GM12878 (cell line): ENCODE measurements at regions not wholly inside any gene's neighbourhood (a gene's known extent, or its start where the extent isn't known, plus 50 kb on each side); places are given as distances from the start of the nearest gene placed in this dataset.

Experiments used
- ATAC-seq: fragments of 200-7000 bp; cut with Tn5 transposase; 3 replicates; pipeline ENCODE4 v1.9.1; 2020; ENCODE audit warnings: mild to moderate bottlenecking, moderate library complexity
- BruUV-seq: library from RNA; stranded (reverse); fragments of 400-500 nt; replicated peaks from 2 replicates; lab custom pipeline; 2021; lab: Mats Ljungman, UMichigan
- CTCF ChIA-PET: fragments of 300-600 bp; sonication (Branson Sonifier 250); formaldehyde crosslinking; extraction: SDS; loops from one replicate; lab custom pipeline; 2021; ENCODE audit warnings: inconsistent platforms; lab: Yijun Ruan, JAX
- POLR2A ChIA-PET: fragments of 350-600 bp; formaldehyde crosslinking; extraction: SDS; loops from one replicate; lab custom pipeline; 2021; ENCODE audit warnings: inconsistent platforms; lab: Charles Lee
- RAD21 ChIA-PET: fragments of 300-600 bp; sonication (Branson Sonifier 250); formaldehyde crosslinking; loops from one replicate; lab custom pipeline; 2023; ENCODE audit warnings: antibody characterized with exemption; ENCODE audit not compliant: unreplicated experiment; lab: Charles Lee
- SMC1A ChIA-PET: fragments of 300-600 bp; sonication (Branson Sonifier 250); formaldehyde crosslinking; loops from one replicate; lab custom pipeline; 2023; ENCODE audit not compliant: unreplicated experiment, uncharacterized antibody; lab: Charles Lee
- DNase-seq: peaks from one replicate; pipeline ENCODE4 v3.0.0-alpha.2; 2011; ENCODE audit warnings: low read depth, low spot score
- FAIRE-seq: peaks from 3 replicates; lab custom pipeline; 2011; peaks lifted over from hg19 to GRCh38; lab: Jason Lieb, UNC
- H2AFZ ChIP-seq: 2 replicates; pipeline ENCODE4 v1.6.0; 2011; ENCODE audit warnings: low read depth, low read length, control low read depth; ENCODE audit not compliant: control insufficient read depth
- H3K27ac ChIP-seq: 2 replicates; pipeline ENCODE4 v1.5.1; 2011; ENCODE audit warnings: control low read depth; ENCODE audit not compliant: control insufficient read depth, insufficient read depth
- H3K27me3 ChIP-seq, 2 experiments: replicated peaks in 1 of 2; 2 replicates each; pipeline versions ENCODE4 v1.6.0 to v1.6.1; 2011; ENCODE audit warnings: low read length in 1 of 2; ENCODE audit not compliant: control insufficient read depth in 2 of 2, insufficient read depth in 2 of 2
- H3K36me3 ChIP-seq, 2 experiments: 2 replicates each; pipeline ENCODE4 v1.5.1; 2011; ENCODE audit warnings: low read length in 1 of 2; ENCODE audit not compliant: control insufficient read depth in 2 of 2, insufficient read depth in 2 of 2
- H3K4me1 ChIP-seq: 2 replicates; pipeline ENCODE4 v1.6.1; 2011; ENCODE audit warnings: mild to moderate bottlenecking, low read length, moderate library complexity, mixed read lengths; ENCODE audit not compliant: control insufficient read depth, insufficient read depth
- H3K4me2 ChIP-seq: 2 replicates; pipeline ENCODE4 v1.6.0; 2011; ENCODE audit warnings: control low read depth; ENCODE audit not compliant: control insufficient read depth, insufficient read depth
- H3K4me3 ChIP-seq: fragments of 200-600 bp; sonication (generic); 2 replicates; pipeline ENCODE4 v1.5.1; 2016
- H3K79me2 ChIP-seq: 2 replicates; pipeline ENCODE4 v1.6.0; 2011; ENCODE audit warnings: low read length; ENCODE audit not compliant: control insufficient read depth, insufficient read depth
- H3K9ac ChIP-seq: 2 replicates; pipeline ENCODE4 v1.8.0; 2011; ENCODE audit warnings: low read length, control low read depth, mixed read lengths; ENCODE audit not compliant: control insufficient read depth, insufficient read depth
- H3K9me3 ChIP-seq: replicated peaks from 3 replicates; pipeline ENCODE4 v1.5.1; 2011; ENCODE audit warnings: mild to moderate bottlenecking, low read length; ENCODE audit not compliant: control insufficient read depth, insufficient read depth
- H4K20me1 ChIP-seq: 2 replicates; pipeline ENCODE4 v1.6.0; 2011; ENCODE audit not compliant: control insufficient read depth, insufficient read depth
- CREM ChIP-seq: IDR thresholded peaks from 2 replicates; pipeline ENCODE4 v1.6.1; 2014; ENCODE audit warnings: antibody characterized with exemption, low read depth
- GATAD2B ChIP-seq: fragments of 450-650 bp; conservative IDR thresholded peaks from 2 replicates; pipeline ENCODE4 v1.6.1; 2017; ENCODE audit warnings: low read depth, mild to moderate bottlenecking, moderate library complexity
- HCFC1 ChIP-seq: fragments of 150-350 bp; IDR thresholded peaks from 2 replicates; pipeline ENCODE4 v1.6.1; 2014; ENCODE audit warnings: low read length
- MEF2A ChIP-seq: IDR thresholded peaks from 2 replicates; pipeline ENCODE4 v1.6.1; 2011; ENCODE audit warnings: low read depth, mild to moderate bottlenecking, low read length, moderate library complexity; ENCODE audit not compliant: insufficient read depth
- MEF2B ChIP-seq: fragments of 450-650 bp; IDR thresholded peaks from 2 replicates; pipeline ENCODE4 v1.6.1; 2018; ENCODE audit warnings: mild to moderate bottlenecking, moderate library complexity; ENCODE audit not compliant: partially characterized antibody, poor library complexity, severe bottlenecking
- MTA3 ChIP-seq: IDR thresholded peaks from 2 replicates; pipeline ENCODE4 v1.6.1; 2012; ENCODE audit warnings: low read length, inconsistent platforms, borderline replicate concordance
- MYB ChIP-seq: fragments of 150-350 bp; IDR thresholded peaks from 2 replicates; pipeline ENCODE4 v1.6.1; 2014; ENCODE audit warnings: mild to moderate bottlenecking, low read depth, low read length, borderline replicate concordance
- NFIC ChIP-seq: IDR thresholded peaks from 2 replicates; pipeline ENCODE4 v1.6.1; 2012; ENCODE audit warnings: low read depth, mild to moderate bottlenecking, inconsistent platforms, low read length, moderate library complexity
- POLR2AphosphoS2 ChIP-seq: IDR thresholded peaks from 2 replicates; pipeline ENCODE4 v1.6.1; 2011; ENCODE audit warnings: low read depth, mild to moderate bottlenecking, low read length, improper control_type of control experiment, moderate library complexity
- SIX5 ChIP-seq: IDR thresholded peaks from 2 replicates; pipeline ENCODE4 v1.6.1; 2011; ENCODE audit warnings: mild to moderate bottlenecking, low read depth, low read length, moderate library complexity; ENCODE audit not compliant: severe bottlenecking
- SP1 ChIP-seq: IDR thresholded peaks from one replicate; pipeline ENCODE4 v1.6.1; 2011; ENCODE audit warnings: low read depth, low read length
- STAT1 ChIP-seq: fragments of 450-650 bp; conservative IDR thresholded peaks from 2 replicates; pipeline ENCODE4 v1.6.1; 2014; ENCODE audit warnings: antibody characterized with exemption, mild to moderate bottlenecking
- ZZZ3 ChIP-seq: IDR thresholded peaks from 2 replicates; pipeline ENCODE4 v1.6.1; 2011; ENCODE audit warnings: low read depth; ENCODE audit not compliant: control insufficient read depth, insufficient read length
- WGBS: methylation state at CpG from one replicate; pipeline ENCODE4 v1.1.6; 2016; ENCODE audit warnings: low lambda C conversion rate; ENCODE audit not compliant: insufficient replicate concordance, insufficient coverage; ENCODE audit errors: missing lambda C conversion rate; 5-methylcytosine and 5-hydroxymethylcytosine counted together
- in situ Hi-C: fragments of 300-500 bp; cut with MboI; formaldehyde crosslinking; loops from 9 replicates; pipeline ENCODE4 v1.14.3; 2018; ENCODE audit warnings: mixed read lengths
- intact Hi-C: fragments of 100-400 bp; cut with micrococcal nuclease; formaldehyde crosslinking; loops from one replicate; pipeline ENCODE4 v1.14.2; 2022; ENCODE audit not compliant: unreplicated experiment
- TF ChIP-seq, protein P1 (sequence below): IDR thresholded peaks from 2 replicates; pipeline ENCODE4 v1.6.1; 2011; ENCODE audit warnings: low read depth, mild to moderate bottlenecking, low read length, moderate library complexity, borderline replicate concordance; ENCODE audit errors: extremely low read depth
- TF ChIP-seq, protein P2 (sequence below): fragments of 450-650 bp; IDR thresholded peaks from 2 replicates; pipeline ENCODE4 v1.6.1; 2017; ENCODE audit warnings: mild to moderate bottlenecking
- TF ChIP-seq, protein P3 (sequence below): fragments of 450-650 bp; IDR thresholded peaks from 2 replicates; pipeline ENCODE4 v1.6.1; 2017; ENCODE audit warnings: mild to moderate bottlenecking, low read depth, inconsistent platforms; ENCODE audit not compliant: poor library complexity, severe bottlenecking
- TF ChIP-seq, protein P4 (sequence below): IDR thresholded peaks from 2 replicates; pipeline ENCODE4 v1.6.1; 2012; ENCODE audit warnings: mild to moderate bottlenecking, low read depth, low read length

DNA sequence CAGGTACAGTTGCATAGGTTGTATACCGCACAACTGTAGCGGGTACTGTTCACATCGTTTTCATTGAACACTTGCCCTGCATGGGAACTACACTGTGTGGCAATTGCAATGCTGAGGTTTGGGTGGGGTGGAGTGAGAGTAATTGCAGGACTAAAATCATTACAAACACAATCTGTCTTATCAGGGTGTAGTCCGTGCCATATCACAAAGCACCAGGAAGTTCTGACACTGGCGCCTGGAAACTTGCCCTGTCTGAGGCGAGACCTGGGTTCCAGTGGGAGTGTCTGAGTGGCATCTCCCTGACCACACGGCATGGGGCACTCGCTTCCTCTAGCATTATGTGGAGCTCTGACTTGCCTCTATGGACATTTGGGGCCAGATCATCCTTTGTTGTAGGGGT lies 153.4 kb downstream of the RGS9 start:
- no peak for TF ChIP-seq CREM
- no peak for TF ChIP-seq MEF2B
- TF ChIP-seq, protein P1, sequence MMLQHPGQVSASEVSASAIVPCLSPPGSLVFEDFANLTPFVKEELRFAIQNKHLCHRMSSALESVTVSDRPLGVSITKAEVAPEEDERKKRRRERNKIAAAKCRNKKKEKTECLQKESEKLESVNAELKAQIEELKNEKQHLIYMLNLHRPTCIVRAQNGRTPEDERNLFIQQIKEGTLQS, result no peak
- no peak for TF ChIP-seq NFIC
- TF ChIP-seq, protein P2, sequence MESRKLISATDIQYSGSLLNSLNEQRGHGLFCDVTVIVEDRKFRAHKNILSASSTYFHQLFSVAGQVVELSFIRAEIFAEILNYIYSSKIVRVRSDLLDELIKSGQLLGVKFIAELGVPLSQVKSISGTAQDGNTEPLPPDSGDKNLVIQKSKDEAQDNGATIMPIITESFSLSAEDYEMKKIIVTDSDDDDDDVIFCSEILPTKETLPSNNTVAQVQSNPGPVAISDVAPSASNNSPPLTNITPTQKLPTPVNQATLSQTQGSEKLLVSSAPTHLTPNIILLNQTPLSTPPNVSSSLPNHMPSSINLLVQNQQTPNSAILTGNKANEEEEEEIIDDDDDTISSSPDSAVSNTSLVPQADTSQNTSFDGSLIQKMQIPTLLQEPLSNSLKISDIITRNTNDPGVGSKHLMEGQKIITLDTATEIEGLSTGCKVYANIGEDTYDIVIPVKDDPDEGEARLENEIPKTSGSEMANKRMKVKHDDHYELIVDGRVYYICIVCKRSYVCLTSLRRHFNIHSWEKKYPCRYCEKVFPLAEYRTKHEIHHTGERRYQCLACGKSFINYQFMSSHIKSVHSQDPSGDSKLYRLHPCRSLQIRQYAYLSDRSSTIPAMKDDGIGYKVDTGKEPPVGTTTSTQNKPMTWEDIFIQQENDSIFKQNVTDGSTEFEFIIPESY, result no peak
- no peak for TF ChIP-seq POLR2AphosphoS2
- no peak for TF ChIP-seq MYB
- TF ChIP-seq SIX5, result no peak
- no peak for TF ChIP-seq ZZZ3
- no peak for TF ChIP-seq MEF2A
- TF ChIP-seq, protein P3, sequence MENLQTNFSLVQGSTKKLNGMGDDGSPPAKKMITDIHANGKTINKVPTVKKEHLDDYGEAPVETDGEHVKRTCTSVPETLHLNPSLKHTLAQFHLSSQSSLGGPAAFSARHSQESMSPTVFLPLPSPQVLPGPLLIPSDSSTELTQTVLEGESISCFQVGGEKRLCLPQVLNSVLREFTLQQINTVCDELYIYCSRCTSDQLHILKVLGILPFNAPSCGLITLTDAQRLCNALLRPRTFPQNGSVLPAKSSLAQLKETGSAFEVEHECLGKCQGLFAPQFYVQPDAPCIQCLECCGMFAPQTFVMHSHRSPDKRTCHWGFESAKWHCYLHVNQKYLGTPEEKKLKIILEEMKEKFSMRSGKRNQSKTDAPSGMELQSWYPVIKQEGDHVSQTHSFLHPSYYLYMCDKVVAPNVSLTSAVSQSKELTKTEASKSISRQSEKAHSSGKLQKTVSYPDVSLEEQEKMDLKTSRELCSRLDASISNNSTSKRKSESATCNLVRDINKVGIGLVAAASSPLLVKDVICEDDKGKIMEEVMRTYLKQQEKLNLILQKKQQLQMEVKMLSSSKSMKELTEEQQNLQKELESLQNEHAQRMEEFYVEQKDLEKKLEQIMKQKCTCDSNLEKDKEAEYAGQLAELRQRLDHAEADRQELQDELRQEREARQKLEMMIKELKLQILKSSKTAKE, result no peak
- TF ChIP-seq SP1, result no peak
- TF ChIP-seq, protein P4, sequence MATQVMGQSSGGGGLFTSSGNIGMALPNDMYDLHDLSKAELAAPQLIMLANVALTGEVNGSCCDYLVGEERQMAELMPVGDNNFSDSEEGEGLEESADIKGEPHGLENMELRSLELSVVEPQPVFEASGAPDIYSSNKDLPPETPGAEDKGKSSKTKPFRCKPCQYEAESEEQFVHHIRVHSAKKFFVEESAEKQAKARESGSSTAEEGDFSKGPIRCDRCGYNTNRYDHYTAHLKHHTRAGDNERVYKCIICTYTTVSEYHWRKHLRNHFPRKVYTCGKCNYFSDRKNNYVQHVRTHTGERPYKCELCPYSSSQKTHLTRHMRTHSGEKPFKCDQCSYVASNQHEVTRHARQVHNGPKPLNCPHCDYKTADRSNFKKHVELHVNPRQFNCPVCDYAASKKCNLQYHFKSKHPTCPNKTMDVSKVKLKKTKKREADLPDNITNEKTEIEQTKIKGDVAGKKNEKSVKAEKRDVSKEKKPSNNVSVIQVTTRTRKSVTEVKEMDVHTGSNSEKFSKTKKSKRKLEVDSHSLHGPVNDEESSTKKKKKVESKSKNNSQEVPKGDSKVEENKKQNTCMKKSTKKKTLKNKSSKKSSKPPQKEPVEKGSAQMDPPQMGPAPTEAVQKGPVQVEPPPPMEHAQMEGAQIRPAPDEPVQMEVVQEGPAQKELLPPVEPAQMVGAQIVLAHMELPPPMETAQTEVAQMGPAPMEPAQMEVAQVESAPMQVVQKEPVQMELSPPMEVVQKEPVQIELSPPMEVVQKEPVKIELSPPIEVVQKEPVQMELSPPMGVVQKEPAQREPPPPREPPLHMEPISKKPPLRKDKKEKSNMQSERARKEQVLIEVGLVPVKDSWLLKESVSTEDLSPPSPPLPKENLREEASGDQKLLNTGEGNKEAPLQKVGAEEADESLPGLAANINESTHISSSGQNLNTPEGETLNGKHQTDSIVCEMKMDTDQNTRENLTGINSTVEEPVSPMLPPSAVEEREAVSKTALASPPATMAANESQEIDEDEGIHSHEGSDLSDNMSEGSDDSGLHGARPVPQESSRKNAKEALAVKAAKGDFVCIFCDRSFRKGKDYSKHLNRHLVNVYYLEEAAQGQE, result no peak
- no peak for TF ChIP-seq STAT1
- TF ChIP-seq GATAD2B, result no peak
- TF ChIP-seq HCFC1, result no peak
- no peak for TF ChIP-seq MTA3
- TF ChIP-seq, all 136 proteins: peak for 0
- Histone ChIP-seq H3K27ac (no peak overlapping the region), H4K20me1 (no peaks in the 10 kb centered on the region), H3K4me2 (no peak overlapping the region), H3K4me1 (no peaks in the 10 kb centered on the region), H3K9me3 (no peaks in the 10 kb centered on the region), H3K79me2 (no peaks in the 10 kb centered on the region), H3K9ac (no peak overlapping the region), H3K36me3 (no peaks in the 10 kb centered on the region), H3K4me3 (no peak overlapping the region), H2AFZ (no peak overlapping the region), H3K27me3 (no peaks in the 10 kb centered on the region)
- in situ Hi-C loops, result loop anchor here (5.0 to 25.0 kb wide), 2 partner anchors 697 to 877 kb away; no protein-coding TSS in a partner anchor
- CTCF ChIA-PET, result interaction anchor here (0.6 to 1.1 kb wide), 3 partner anchors 59 to 363 kb away, joined by 3 to 4 read pairs (median 3); no protein-coding TSS in a partner anchor
- BruUV-seq, result no TSS peak
- RAD21 ChIA-PET, result interaction anchor here (1.0 kb wide), 1 partner anchor 380 kb away, joined by 3 read pairs; no protein-coding TSS in a partner anchor
- POLR2A ChIA-PET, result interaction anchor here (0.7 kb wide), 1 partner anchor 261 kb away, joined by 4 read pairs; no protein-coding TSS in a partner anchor
- intact Hi-C loops, result no loop called here
- SMC1A ChIA-PET, result no interaction called here
- WGBS, result 48% methylated on average over 8 of the region's 8 CpGs
- no peak for ATAC-seq
- FAIRE-seq, result no peak
- DNase-seq, result no peak
